HG03439 (cell line): ENCODE measurements at regions not wholly inside any gene's neighbourhood (a gene's known extent, or its start where the extent isn't known, plus 50 kb on each side); places are given as distances from the start of the nearest gene placed in this dataset.

Experiments
- ATAC-seq: cut with Tn5 transposase; IDR thresholded peaks from one replicate; pipeline ENCODE4 v1.9.1; 2021; ENCODE audit warnings: mild to moderate bottlenecking, moderate library complexity; ENCODE audit not compliant: unreplicated experiment

- ATAC-seq, result no peak
Observed at GRCh38 chr3:81291586-81291985, 469.9 kb downstream of the GBE1 start.

DNA sequence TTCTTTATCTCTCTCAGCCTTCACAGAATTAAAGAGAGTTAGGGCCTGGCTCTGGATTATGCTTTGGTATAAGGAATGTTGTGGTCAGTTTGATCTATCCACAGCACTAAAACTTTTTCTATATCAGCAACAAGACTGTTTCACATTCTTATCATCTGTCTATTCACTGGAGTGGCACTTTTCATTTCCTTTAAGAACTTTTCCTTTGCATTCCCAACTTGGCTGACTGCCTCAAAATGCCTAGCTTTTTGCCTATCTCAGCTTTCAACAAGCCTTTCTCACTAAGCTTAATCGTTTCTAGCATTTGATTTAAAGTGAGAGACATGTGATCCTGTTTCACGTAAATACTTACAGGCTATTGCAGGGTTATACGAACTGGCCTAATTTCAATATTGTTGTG, 471.8 kb downstream of the GBE1 start:
- no peak for ATAC-seq

GRCh38 chr3:81279481-81280379, 481.7 kb downstream of the GBE1 start:
- ATAC-seq, result no peak

DNA sequence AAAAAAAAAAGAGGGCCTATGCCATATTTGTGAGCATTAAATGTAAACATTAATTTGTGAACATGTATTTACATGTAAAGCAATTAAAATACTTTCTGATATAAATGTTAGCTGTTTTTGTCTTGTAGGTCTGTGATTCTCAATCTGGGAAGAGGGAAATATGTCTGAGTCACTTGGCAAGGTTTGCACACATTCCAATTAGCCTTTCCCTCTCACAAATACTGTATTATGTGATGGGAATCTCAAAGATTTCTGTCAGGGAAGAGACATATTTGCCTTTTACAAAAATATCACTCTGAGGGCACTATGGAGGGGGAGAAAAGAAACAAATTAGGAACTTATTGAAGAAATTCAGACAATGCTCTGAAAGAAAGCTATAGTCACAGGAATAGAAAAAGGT, 483.6 kb downstream of the GBE1 start:
- no peak for ATAC-seq

GRCh38 chr3:81274671-81275070, 486.8 kb downstream of the GBE1 start:
- no peak for ATAC-seq

GRCh38 chr3:81270603-81271379, 490.7 kb downstream of the GBE1 start:
- ATAC-seq, result peak; percentile 85

- no peak for ATAC-seq
Observed at GRCh38 chr3:81268526-81268925, 492.9 kb downstream of the GBE1 start.

- ATAC-seq, result no peak
Observed at GRCh38 chr3:81261996-81262395, 499.4 kb downstream of the GBE1 start.

DNA sequence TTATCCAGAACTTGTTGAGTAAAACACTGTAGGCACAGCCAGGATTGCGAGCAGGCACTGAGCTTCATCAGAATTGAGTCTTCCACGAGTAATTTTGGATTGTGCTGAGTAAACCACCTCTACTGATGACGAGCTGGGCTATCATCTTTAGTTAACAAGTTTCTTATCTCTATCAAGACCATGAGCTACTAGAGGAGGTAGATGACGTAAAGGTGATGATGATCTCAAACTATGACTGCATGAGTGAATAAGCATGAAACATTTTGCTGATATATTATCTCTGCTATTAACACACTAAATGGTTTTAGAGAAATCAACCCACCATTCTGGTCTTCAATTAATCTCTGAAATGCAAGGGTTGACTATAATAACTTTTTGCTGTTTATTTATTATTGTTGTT, 506.0 kb downstream of the GBE1 start:
- no peak for ATAC-seq

DNA sequence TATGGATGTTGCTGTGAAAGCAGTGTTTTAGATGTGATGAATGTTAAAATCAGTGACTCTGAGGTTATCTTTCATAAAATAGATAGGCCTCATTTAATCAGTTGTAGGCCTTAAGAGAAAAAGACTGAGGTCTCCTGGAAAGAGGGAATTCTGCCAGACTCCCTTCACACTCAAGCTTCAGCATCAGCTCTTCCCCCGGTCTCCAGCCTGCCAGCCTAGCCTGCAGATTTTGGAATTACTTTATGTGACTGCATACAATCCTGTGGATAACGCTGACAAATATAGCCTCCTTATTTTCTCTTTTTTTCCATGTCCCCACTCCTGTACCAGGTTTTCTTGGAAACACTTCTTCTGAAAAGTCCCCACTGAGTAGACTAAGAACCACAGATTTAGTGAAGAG, 510.3 kb downstream of the GBE1 start:
- ATAC-seq, result no peak

GRCh38 chr3:81249540-81250029, 511.9 kb downstream of the GBE1 start:
- peak; percentile 92 for ATAC-seq

DNA sequence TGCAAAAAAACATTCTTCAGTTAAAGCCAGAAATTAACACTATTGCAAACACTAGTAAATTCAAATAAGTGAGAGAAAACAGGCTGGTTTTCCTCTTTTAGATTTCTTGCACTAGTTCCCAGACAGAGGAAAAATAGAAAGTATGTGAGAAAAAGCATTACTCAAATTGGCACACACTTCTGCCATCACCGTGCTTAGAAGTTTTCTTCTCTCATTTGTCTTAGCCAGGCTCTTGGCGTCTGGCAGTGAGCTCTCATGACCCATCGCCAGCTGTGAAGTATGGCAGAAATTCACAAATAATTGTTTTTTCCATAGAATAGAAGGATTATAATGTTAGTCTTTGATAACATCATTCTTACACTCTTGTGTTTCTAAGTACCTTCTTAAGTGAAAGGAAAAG, 515.9 kb downstream of the GBE1 start:
- no peak for ATAC-seq

- ATAC-seq, result no peak
Observed at GRCh38 chr3:81245043-81245442, 516.4 kb downstream of the GBE1 start.

GRCh38 chr3:81244231-81244630, 517.2 kb downstream of the GBE1 start:
- no peak for ATAC-seq

- ATAC-seq, result peak; percentile 65
Observed at GRCh38 chr3:81242871-81243270, 518.6 kb downstream of the GBE1 start.

DNA sequence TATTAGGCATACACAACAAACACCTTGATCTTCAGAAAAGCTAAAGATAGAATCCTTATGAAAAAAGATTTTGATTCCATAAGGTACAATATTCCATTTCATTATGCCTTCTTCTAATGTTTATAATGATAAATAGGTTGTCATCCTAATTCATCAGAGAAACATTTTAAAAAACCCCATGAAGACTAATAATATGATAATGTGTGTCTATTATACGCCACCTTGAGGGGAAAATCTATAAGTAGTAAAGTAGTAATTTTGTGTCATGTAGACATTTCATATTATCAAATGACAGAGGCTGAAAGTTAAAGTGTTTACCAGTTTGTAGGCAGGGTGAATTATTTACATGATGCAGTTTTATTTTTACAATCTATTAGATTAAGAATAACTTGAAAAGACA, 524.3 kb downstream of the GBE1 start:
- no peak for ATAC-seq

GRCh38 chr3:81218023-81218422, 543.4 kb downstream of the GBE1 start:
- ATAC-seq, result no peak

DNA sequence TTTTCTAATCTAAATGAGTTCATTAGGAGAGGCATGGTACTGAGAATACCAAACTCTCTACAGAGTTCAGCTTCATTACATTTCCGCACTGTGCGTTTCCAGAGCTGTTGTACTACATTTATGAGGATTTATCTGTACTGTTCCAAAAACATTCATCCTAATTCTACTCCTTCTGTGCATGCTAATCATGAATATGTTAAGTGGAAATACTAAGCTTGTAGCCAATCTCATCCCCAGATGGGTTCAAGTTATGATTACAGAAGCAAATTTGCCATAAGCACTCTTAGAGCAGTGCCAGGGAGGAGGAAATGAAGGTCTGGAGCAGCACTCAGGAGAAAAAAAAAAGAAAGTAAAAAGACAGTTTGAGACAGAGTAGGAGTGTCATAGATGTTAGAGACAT, 544.3 kb downstream of the GBE1 start:
- no peak for ATAC-seq

DNA sequence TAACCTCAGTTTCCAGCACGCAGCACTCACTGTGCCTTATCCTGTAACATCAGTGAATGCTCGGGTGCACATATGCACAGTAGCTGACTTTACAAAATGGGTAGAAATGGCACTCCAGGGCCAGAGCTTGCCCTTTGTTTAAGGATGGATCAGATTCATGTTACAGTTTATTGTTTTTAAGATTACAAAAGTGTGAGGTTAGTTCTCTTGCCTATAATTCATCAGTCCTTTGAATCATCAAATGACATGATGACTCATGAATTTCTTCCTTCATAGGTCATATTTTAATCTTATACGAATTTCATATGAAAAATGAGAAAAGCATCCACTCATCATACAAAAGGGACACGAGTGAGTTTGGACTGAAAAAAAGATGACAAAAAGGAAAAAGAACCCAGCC, 545.3 kb downstream of the GBE1 start:
- no peak for ATAC-seq

- no peak for ATAC-seq
Observed at GRCh38 chr3:81214631-81215030, 546.8 kb downstream of the GBE1 start.

- ATAC-seq, result no peak
Observed at GRCh38 chr3:81199587-81199986, 561.9 kb downstream of the GBE1 start.

- ATAC-seq, result no peak
Observed at GRCh38 chr3:81198756-81199155, 562.7 kb downstream of the GBE1 start.
